NCI-H2196 treated with DMSO at 0.1 percent for 48 hours (cell line): ENCODE measurements at regions not wholly inside any gene's neighbourhood (a gene's known extent, or its start where the extent isn't known, plus 50 kb on each side); places are given as distances from the start of the nearest gene placed in this dataset.

Source experiments
- DNase-seq: peaks from one replicate; lab custom pipeline; 2025; ENCODE audit not compliant: unreplicated experiment; lab: John Stamatoyannopoulos, UW

DNA sequence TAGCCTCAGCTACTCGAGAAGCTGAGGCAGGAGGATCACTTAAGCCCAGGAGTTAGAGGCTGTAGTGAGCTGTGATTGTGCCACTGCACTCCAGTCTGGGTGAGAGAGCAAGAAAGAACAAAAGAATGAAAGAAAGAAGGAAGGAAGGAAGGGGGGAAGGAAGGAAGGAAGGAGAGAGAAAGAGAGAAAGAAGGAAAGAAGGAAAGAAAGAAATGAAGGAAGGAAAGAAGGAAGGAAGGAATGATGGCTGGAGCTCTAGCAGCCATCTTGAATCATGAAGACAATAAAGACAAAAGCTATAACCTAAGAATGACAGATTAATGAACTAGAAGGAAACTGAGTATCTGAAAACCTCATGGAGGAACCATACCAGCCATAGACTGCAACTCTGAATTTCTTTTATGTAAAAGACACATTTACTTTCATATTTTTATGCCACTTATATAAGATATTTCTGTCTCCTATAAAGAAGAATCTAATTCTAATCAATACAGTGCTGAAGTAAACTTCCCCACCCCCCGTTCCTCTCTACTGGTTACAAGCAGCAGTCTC lies 522.3 kb upstream of the JARID2 start:
- DNase-seq: no peak

GRCh38 chr6:14724549-14724948 lies 521.3 kb upstream of the JARID2 start:
- no peak for DNase-seq

DNA sequence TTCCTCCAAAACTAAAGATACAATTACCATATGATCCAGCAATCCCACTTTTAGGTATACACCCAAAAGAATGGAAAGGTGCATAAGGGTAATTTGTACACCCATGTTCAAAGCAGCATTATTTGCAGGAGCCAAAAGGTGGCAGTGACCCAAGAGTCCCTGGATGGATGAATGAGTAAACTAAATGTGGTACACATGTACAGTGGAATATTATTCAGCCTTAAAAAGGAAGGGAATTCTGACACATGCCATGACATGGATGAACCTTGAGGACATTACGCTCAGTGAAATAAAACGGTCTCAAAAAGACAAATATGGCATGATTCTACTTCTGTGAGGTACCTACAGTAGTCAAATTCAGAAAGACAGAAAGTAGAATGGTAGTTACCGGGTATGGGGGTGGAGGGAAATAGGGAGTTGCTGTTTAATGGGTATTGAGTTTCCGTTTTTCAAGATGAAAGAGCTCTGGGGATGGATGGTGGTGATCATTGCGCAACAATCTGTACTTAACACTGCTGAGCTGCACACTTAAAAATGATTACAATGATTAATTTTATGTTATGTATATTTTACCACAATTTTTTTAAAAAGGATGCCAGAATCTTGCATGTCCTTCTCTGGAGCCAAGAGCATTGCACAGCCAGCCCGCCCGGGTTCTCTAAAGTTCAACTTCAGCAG lies 518.9 kb upstream of the JARID2 start:
- DNase-seq: no peak

DNA sequence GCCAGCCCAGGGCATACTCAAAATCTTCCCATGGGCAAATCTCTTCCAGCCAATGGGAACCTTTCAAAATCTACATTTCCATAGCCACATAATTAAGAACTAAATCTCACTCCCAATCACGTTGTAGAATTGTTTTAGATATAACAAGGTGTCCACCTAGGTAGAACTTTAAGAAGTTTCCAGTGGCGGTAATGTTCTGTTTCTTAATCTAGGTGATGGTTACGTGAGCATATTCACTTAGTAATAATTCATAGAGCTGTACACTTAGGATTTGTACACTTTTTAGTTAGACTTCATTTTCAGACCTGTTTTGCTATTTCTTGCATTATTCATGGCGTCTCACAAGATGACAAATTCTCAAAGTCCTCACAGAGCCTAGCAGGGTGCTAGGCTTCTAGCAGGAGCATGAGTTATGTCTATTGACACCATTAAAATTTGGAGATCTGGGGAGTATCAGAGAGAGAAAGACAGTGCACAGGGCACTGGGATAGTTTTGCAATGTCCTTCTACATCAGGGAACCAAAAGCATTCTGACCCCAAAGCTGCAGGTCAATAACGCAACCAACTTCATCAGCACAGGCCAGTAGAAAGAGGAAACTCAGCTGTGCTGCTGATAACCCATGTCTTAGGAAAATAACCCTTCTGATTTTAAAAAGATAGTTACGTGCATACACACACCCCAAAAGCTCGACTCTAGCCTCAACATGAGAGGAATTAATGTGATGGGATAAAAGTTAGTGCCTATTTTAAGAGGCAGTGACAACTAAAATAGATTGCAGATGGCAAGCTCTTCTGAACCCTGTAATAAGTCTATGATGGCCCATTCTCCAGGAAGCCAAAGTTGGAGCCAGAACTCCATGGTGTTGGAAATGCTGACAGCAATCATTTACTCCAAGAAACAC lies 518.1 kb upstream of the JARID2 start:
- DNase-seq: no peak

- DNase-seq: no peak
Observed at GRCh38 chr6:14728396-14729024, 517.4 kb upstream of the JARID2 start.

DNA sequence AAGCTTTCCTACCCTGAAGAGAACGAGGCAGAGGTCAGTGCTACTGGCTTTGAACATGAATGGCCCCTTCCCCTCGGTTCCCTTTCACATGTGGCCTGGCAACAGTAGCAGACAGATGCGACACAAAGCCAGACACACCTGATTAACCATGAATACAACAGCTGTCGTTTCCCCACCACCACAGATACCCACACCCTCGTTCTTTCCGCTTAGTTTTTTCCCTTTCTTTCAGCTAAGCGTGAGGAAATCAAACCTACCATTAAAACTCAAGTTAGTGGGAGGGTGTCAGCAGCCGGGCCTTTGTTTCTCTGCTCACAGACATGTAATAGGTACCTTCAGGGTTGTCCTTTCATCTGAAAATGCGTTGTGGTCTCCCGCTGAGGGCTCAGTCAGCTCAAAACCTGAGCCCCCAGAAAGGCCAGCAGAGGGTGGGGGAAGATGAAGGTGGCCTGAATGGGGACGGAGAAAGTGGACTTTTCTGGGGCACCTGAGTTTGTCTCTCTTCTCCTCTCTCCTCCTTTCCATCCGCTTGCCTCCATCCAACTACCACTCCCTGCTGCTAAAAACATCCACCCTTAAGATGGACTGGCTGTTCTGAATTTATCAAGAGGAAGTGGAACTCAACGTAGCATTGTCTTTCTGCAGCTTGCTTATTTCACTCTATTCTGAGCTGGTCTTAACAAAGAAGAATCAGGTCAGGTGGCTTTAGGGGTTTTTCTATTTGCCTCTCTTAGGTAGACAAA lies 516.6 kb upstream of the JARID2 start:
- no peak for DNase-seq

DNA sequence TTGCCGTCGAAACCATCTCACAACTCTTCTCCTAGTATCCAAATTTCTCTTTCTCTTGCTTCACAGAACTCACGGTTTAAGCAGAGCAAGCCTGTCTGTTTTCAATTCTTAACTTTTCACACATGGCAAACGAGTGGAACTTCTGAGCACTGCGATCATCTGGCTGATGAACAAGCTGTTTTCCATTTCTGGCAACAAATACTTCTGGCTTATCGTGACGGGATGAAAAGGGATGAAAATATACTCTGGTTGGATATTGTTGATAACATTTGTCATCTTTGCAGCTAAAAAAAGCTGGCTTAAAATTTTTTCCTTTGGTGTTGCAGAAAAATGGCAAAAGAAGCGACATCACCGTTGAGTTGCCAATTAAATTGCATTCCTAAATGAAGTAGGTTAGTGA lies 515.2 kb upstream of the JARID2 start:
- DNase-seq: no peak

GRCh38 chr6:14731611-14732010 lies 514.3 kb upstream of the JARID2 start:
- DNase-seq: no peak

DNA sequence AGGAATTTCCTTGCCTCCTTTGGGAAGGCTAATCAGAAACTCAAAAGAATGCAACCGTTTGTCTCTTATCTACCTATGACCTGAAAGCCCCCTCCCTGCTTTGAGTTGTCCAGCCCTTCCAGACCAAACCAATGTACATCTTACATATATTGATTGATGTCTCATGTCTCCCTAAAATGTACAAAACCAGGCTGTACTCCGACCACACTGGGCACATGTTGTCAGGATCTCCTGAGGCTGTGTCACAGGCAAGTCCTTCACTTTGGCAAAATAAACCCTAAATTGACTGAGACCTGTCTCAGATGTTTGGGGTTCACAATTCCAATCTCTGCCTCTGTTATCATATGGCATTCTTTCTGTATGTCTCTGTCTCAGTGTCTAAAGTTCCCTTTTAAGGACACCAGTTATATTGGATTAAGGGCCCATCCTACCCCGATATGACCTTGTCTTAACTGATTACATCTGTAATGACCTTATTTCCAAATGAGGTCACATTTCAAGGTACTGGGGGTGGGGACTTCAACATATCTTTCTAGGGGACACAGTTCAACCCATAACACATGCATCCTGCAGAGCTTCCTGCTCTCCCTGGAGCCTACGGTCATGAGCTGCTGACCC lies 513.5 kb upstream of the JARID2 start:
- no peak for DNase-seq

DNA sequence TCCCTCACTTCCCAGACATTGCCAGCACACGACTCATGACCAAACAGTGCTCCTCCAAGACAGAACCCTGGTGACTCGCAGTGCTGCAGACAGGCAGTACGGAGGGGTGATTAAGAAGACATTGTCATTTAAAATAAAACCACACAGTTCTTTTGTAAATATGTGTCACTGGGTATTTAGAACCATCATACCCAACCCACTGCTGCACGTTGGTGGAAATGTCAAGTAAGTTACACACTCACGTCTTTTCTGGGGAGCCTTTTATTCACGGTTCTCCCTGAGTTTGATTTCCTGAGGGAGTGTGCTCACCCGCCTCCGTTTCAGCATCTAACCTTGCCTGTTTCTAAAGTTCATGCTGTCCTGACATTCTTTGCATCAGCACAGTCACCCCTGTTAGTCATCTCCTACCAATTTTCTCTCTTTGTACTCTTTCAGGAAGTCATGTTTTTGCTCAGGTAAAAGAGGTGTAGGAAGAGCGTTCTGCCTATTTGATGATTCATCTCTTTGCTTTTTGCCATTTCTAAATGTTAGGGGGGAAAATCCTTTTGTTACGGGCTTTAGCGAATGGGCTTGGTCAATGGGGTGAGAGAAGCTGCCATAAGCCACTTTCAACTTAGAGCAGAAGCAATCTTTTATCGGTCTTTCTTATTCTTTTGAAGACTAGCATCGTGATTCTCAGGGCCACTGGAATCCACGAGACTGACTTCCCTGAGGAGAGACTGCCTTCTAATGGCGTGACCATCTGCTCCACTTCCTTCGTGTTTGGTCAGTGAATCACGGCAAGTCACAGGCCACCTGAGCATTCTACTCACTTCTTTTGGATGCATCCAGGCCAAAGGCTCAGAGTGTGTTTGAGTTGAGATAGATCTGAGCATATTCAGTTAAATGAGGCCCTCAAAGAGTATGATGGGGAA lies 512.8 kb upstream of the JARID2 start:
- no peak for DNase-seq

DNA sequence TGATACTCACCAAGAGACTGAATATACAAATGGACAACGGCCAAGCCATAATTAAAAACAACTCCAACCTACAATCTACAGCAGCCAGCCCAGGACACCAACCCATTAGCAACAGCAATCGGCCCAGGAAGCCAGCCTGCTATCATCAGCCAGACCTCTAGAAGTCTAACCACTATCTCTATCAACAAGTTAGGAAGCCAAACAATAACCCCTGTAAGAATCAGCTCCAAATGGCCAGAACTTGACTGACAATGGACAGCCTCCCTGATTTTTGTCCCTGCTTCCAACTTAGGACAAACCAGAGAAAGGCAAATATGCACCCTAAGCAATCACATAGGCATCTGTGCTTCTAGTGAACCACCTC lies 511.8 kb upstream of the JARID2 start:
- DNase-seq: no peak

- no peak for DNase-seq
Observed at GRCh38 chr6:14734416-14735340, 511.2 kb upstream of the JARID2 start.

GRCh38 chr6:14735956-14736486 lies 509.8 kb upstream of the JARID2 start:
- DNase-seq: no peak

- DNase-seq: no peak
Observed at GRCh38 chr6:14736554-14736953, 509.3 kb upstream of the JARID2 start.

DNA sequence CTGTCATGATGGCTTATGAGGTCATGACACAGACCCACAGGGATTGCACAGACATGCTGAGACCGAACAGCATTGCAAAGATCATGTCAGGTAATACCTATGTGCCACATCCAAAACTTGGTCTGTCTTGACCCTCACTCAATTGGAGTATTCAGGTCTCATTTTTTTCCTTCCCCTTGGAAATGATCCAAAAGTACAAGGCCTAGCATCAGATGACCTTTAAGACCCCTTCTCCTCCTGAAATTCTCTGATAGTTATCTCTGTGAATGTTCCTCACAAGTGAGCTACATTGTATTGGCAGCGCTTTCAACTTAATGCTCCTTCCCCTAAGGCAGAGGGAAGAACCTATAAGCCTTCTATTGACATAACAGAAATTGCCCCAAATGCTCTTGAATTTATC lies 507.4 kb upstream of the JARID2 start:
- DNase-seq: no peak

GRCh38 chr6:14738933-14739332 lies 506.9 kb upstream of the JARID2 start:
- DNase-seq: no peak

- DNase-seq: no peak
Observed at GRCh38 chr6:14739827-14740226, 506.0 kb upstream of the JARID2 start.

DNA sequence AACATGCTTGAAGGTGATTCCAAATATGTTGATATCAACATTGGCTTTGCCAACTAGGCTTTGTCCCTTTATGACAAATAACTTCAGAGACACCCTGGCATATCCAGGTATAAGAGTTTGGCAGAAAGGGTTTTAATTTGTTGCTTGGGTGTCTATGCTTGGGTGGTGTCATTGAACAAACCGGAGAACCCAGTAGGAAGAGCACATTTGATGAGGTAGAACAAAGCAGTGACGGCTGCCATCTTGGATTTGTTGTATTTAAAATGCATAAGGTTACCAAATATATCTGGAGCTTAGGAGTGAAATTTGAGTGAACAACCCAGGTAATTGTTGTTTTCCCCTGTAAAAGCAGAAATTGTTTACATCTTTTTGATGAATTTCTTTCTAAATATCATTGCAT lies 503.7 kb upstream of the JARID2 start:
- no peak for DNase-seq
